Choroid plexus epithelial cell (primary cell): ENCODE measurements at regions not wholly inside any gene's neighbourhood (a gene's known extent, or its start where the extent isn't known, plus 50 kb on each side); places are given as distances from the start of the nearest gene placed in this dataset.

Experiments
- DNase-seq: peaks from one replicate; pipeline ENCODE4 v3.0.0-alpha.2; 2010; ENCODE audit warnings: low read depth
- H3K4me3 ChIP-seq: 2 replicates; pipeline ENCODE4 v1.5.1; 2011; ENCODE audit warnings: low read depth, mild to moderate bottlenecking, control low read depth, low read length, moderate library complexity
- TF ChIP-seq, protein P1 (sequence below): conservative IDR thresholded peaks from 2 replicates; pipeline ENCODE4 v1.5.1; 2011; ENCODE audit warnings: low read depth, mild to moderate bottlenecking, control low read depth, inconsistent platforms, low read length, moderate library complexity

DNA sequence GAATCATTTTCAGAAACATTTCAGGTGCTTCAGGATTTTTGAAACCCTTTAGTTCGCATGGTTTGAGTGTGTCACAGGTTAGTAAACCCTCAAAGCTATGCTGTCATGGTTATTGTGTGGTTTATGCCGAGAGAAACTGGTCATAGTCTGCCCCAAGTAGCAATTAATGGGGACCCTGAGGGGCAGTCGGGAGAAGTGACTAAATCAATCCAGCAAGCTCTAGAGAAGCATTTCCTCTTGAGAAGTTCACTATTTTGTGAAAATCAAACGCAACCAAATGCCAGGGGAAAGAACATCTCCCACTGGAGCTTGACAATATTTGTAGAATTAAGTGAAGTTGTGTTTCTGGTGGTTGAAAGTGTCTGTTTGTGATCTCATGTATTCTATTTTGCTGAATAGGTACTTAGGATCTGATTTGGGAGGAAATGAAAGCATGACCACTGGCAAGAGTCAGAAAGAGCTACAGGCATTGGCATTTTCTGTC lies 63.0 kb upstream of the BACH1 start:
- no peak for DNase-seq
- no peak overlapping the region for H3K4me3 ChIP-seq
- TF ChIP-seq, protein P1, sequence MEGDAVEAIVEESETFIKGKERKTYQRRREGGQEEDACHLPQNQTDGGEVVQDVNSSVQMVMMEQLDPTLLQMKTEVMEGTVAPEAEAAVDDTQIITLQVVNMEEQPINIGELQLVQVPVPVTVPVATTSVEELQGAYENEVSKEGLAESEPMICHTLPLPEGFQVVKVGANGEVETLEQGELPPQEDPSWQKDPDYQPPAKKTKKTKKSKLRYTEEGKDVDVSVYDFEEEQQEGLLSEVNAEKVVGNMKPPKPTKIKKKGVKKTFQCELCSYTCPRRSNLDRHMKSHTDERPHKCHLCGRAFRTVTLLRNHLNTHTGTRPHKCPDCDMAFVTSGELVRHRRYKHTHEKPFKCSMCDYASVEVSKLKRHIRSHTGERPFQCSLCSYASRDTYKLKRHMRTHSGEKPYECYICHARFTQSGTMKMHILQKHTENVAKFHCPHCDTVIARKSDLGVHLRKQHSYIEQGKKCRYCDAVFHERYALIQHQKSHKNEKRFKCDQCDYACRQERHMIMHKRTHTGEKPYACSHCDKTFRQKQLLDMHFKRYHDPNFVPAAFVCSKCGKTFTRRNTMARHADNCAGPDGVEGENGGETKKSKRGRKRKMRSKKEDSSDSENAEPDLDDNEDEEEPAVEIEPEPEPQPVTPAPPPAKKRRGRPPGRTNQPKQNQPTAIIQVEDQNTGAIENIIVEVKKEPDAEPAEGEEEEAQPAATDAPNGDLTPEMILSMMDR, result no peak

GRCh38 chr21:29236201-29236600 lies 62.5 kb upstream of the BACH1 start:
- no peak overlapping the region for H3K4me3 ChIP-seq
- no peak for DNase-seq
- TF ChIP-seq, protein P1, result no peak

GRCh38 chr21:29237110-29238052 lies 61.3 kb upstream of the BACH1 start:
- TF ChIP-seq, protein P1, result no peak
- no peak for DNase-seq
- H3K4me3 ChIP-seq, result no peak overlapping the region

DNA sequence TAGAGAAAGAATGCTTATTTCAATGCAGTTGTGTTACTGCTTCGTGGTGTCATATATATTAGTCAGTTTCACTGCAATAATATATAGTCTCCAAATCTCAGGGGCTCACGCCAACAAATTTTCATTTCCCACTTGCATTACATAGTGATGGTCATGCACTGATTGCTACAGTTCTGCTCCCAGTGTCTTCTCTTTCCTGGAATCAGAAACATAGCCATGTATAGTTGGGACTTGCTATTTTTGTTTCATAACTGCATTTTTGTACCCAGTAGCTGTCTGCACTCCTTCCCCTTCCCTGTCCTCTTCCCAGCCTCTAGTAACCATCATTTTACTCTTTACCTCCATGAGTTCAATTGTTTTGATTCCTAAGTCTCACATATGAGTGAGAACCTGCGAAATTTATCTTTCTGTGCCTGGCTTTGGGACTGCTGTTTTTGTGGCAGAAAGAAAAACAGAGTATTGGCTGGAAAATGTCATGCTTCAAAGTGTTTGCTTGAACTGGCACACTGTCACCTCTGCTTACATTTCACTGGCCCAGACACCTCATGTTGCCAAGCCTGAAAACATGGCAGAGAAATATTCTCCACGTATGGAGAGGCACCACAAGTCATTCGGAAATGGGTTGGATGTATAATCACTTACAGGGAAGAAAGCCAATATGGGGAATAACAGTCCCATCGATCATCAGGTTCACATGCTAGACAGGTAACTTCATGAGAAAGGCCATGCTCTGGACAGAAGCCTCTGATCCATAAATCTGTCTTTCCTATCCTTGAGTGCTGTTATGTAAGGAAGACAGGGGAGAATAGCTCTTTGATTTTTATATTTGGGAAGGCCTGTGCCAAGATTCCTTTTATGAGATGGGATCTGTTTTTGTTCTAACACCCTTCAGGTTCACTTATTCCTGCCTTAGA lies 60.4 kb upstream of the BACH1 start:
- peak; percentile 67 for DNase-seq
- TF ChIP-seq, protein P1, result no peak
- H3K4me3 ChIP-seq, result no peak overlapping the region

GRCh38 chr21:29238967-29239290 lies 59.8 kb upstream of the BACH1 start:
- peak; percentile 95 for DNase-seq
- H3K4me3 ChIP-seq, result no peak overlapping the region
- TF ChIP-seq, protein P1, result no peak

DNA sequence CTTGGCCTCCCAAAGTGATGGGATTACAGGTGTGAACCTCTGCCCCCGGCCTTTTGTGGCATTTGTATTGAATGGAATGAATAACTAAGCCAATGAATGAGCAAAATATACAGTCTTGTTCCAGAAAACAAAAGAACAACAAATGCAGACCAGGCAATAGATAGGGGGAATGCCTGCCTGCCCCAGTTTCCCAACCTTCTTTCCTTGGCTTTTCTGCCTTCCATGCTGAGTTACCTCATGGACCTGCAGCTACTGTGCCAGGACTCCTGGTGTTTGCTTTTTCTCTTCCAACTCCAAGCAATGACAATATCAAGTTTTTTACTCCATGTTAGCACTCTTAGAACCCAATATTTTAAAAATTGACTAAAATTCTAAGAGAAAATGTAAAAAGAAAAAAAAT lies 58.6 kb upstream of the BACH1 start:
- TF ChIP-seq, protein P1, result no peak
- no peak overlapping the region for H3K4me3 ChIP-seq
- DNase-seq, result no peak
